Testis (tissue), 2 donors: ENCODE measurements at regions not wholly inside any gene's neighbourhood (a gene's known extent, or its start where the extent isn't known, plus 50 kb on each side); places are given as distances from the start of the nearest gene placed in this dataset.

ENCODE experiments used
- DNase-seq: peaks from one replicate; pipeline ENCODE4 v3.0.0-alpha.2; 2019
- H3K27ac ChIP-seq, 2 donors: fragments of 200-600 bp; sonication (generic); one replicate each; pipeline ENCODE4 v1.5.1; 2019
- H3K27me3 ChIP-seq: fragments of 200-600 bp; sonication (generic); one replicate; pipeline ENCODE4 v1.5.1; 2019
- H3K36me3 ChIP-seq: fragments of 200-600 bp; sonication (generic); one replicate; pipeline ENCODE4 v1.5.1; 2017; ENCODE audit warnings: low read depth; ENCODE audit errors: missing control alignments
- H3K4me1 ChIP-seq: fragments of 200-600 bp; sonication (generic); one replicate; pipeline ENCODE4 v1.5.1; 2019
- H3K4me3 ChIP-seq, 2 donors: fragments of 200-600 bp; sonication (generic); one replicate each; pipeline ENCODE4 v1.5.1; 2017 to 2019
- H3K9me3 ChIP-seq: fragments of 200-600 bp; sonication (generic); one replicate; pipeline ENCODE4 v1.5.1; 2017
- POLR2A ChIP-seq: fragments of 450-650 bp; IDR thresholded peaks from one replicate; pipeline ENCODE4 v1.6.1; 2017; ENCODE audit warnings: antibody characterized with exemption, mild to moderate bottlenecking, moderate library complexity
- WGBS, 2 donors: methylation state at CpG; one replicate each; pipeline ENCODE4 v1.1.5; 2018; 5-methylcytosine and 5-hydroxymethylcytosine counted together
- intact Hi-C: fragments of 100-400 bp; cut with DNase I; formaldehyde crosslinking; loops from one replicate; pipeline ENCODE4 v1.15.1; 2023; ENCODE audit warnings: low total_unique reads
- TF ChIP-seq, protein P1 (sequence below), 3 experiments: fragments of 450-650 bp in 2 of 3; fragments of 200-600 bp in 1 of 3; sonication (generic) in 1 of 3; IDR thresholded peaks; one replicate each; pipeline ENCODE4 v1.5.1; 2016 to 2019; ENCODE audit warnings: antibody characterized with exemption in 3 of 3, mild to moderate bottlenecking in 2 of 3, moderate library complexity in 1 of 3

- Histone ChIP-seq H3K4me1 (no peaks in the 10 kb centered on the region), H3K4me3 (no peak overlapping the region), H3K27ac (no peak overlapping the region), H3K27me3 (no peaks in the 10 kb centered on the region), H3K36me3 (no peaks in the 10 kb centered on the region), H3K9me3 (no peaks in the 10 kb centered on the region)
- DNase-seq: no peak
- 36 to 48% methylated on average over 2 of the region's 2 CpGs for WGBS, 2 donors
- TF ChIP-seq POLR2A: no peak
- TF ChIP-seq, protein P1, sequence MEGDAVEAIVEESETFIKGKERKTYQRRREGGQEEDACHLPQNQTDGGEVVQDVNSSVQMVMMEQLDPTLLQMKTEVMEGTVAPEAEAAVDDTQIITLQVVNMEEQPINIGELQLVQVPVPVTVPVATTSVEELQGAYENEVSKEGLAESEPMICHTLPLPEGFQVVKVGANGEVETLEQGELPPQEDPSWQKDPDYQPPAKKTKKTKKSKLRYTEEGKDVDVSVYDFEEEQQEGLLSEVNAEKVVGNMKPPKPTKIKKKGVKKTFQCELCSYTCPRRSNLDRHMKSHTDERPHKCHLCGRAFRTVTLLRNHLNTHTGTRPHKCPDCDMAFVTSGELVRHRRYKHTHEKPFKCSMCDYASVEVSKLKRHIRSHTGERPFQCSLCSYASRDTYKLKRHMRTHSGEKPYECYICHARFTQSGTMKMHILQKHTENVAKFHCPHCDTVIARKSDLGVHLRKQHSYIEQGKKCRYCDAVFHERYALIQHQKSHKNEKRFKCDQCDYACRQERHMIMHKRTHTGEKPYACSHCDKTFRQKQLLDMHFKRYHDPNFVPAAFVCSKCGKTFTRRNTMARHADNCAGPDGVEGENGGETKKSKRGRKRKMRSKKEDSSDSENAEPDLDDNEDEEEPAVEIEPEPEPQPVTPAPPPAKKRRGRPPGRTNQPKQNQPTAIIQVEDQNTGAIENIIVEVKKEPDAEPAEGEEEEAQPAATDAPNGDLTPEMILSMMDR (IDR thresholded peaks at IDR 0.05): no peak
- intact Hi-C loops: no loop called here
These were observed 420.8 kb upstream of the SPHKAP start for GRCh38 chr2:228602288-228602687.

GRCh38 chr2:228600265-228600664, 418.8 kb upstream of the SPHKAP start:
- intact Hi-C loops: no loop called here

GRCh38 chr2:228599781-228600180, 418.3 kb upstream of the SPHKAP start:
- Histone ChIP-seq H3K4me3 (no peak overlapping the region), H3K36me3 (no peaks in the 10 kb centered on the region), H3K27ac (no peak overlapping the region), H3K4me1 (no peaks in the 10 kb centered on the region), H3K27me3 (no peaks in the 10 kb centered on the region), H3K9me3 (no peaks in the 10 kb centered on the region)
- no peak for DNase-seq
- WGBS, 2 donors: 70 to 82% methylated on average over 1 of the region's 1 CpG
- intact Hi-C loops: no loop called here
- TF ChIP-seq, protein P1 (IDR thresholded peaks at IDR 0.05): no peak
- no peak for TF ChIP-seq POLR2A

More at GRCh38 chr2:228600265-228600664, 418.8 kb upstream of the SPHKAP start:
- 86 to 92% methylated on average over 2 of the region's 2 CpGs for WGBS, 2 donors
- no peaks in the 10 kb centered on the region for H3K4me1 ChIP-seq
- no peak overlapping the region for H3K4me3 ChIP-seq
- H3K36me3 ChIP-seq: no peaks in the 10 kb centered on the region
- no peak overlapping the region for H3K27ac ChIP-seq
- no peaks in the 10 kb centered on the region for H3K27me3 ChIP-seq
- DNase-seq: no peak
- H3K9me3 ChIP-seq: no peaks in the 10 kb centered on the region
- TF ChIP-seq POLR2A: no peak
- TF ChIP-seq, protein P1 (IDR thresholded peaks at IDR 0.05): no peak

DNA sequence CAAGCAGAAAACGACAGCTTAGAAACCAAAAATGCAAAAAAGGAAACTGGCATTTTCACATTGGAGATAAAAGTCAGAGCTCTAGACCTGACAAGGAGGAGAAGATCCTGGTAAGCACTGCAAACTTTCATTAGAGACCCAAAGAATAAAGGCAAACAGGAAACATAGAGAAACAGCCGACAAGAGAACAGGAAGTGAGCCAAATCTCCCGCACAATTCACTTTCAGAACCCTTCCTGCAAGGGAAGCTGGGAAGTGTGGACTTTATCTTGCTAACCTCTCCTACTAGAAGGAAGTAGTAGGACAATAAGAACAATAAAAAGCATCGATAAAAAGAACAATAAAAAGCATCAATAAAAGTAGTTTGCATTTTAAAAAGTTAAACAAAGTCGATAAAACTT, 417.8 kb upstream of the SPHKAP start:
- intact Hi-C loops: no loop called here
- Histone ChIP-seq H3K4me1 (no peaks in the 10 kb centered on the region), H3K4me3 (no peak overlapping the region), H3K27me3 (no peaks in the 10 kb centered on the region), H3K27ac (no peak overlapping the region), H3K36me3 (no peaks in the 10 kb centered on the region), H3K9me3 (no peaks in the 10 kb centered on the region)
- no peak for TF ChIP-seq POLR2A
- TF ChIP-seq, protein P1 (IDR thresholded peaks at IDR 0.05): no peak
- 43 to 62% methylated on average over 5 of the region's 5 CpGs for WGBS, 2 donors
- no peak for DNase-seq

DNA sequence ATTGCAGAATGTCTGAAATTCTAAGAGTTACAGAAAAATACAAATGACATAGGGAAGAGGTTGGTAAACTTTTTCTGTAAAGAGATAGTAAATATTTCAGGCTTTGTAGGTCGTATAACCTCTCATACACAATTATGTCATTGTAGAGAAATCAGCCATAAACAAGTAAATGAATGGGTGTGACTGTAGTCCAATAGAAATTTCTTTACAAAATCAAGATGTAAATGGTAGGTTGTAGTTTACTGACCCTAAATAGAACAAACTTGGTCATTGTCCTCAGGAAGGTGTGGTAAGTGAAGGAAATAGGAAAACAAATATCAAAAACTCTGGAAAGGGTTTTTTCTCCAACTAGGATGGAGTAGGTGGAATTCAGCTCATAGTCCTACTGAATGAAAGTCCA, 415.5 kb upstream of the SPHKAP start:
- WGBS, 2 donors: 0% methylated on average over 1 of the region's 1 CpG

More for the DNA sequence above, 415.5 kb upstream of the SPHKAP start:
- DNase-seq: no peak
- Histone ChIP-seq H3K9me3 (no peaks in the 10 kb centered on the region), H3K4me3 (no peak overlapping the region), H3K36me3 (no peaks in the 10 kb centered on the region), H3K4me1 (no peaks in the 10 kb centered on the region), H3K27me3 (no peaks in the 10 kb centered on the region), H3K27ac (no peak overlapping the region)
- no peak for TF ChIP-seq POLR2A
- TF ChIP-seq, protein P1 (IDR thresholded peaks at IDR 0.05): no peak
- intact Hi-C loops: no loop called here
